ENCODE measurements at regions not wholly inside any gene's neighbourhood (a gene's known extent, or its start where the extent isn't known, plus 50 kb on each side); places are given as distances from the start of the nearest gene placed in this dataset.

GRCh38 chr14:86708846-86709339 is 1178.9 kb downstream of the FLRT2 start:
- H3K27ac Mint-ChIP-seq: no peak overlapping the region
- no peak overlapping the region for H3K4me3 Mint-ChIP-seq
- POLR2A ChIA-PET: no interaction called here
- intact Hi-C loops (cut with DNase I, micrococcal nuclease): no loop called here
- Histone ChIP-seq H3K27ac (ENCODE audit: low read depth in 1 of 2, low read length in 2 of 2) (no peak overlapping the region), H3K4me3 (ENCODE audit: low read length) (no peak overlapping the region), H3K27me3 (ENCODE audit: control insufficient read depth in 1 of 2, insufficient read depth in 2 of 2, low read length in 2 of 2) (no peaks in the 10 kb centered on the region), H3K36me3 (ENCODE audit: insufficient read depth, low read length) (no peaks in the 10 kb centered on the region), H3K9me3 (ENCODE audit: control insufficient read depth in 1 of 2, insufficient read depth in 1 of 2, low read length in 2 of 2) (no peaks in the 10 kb centered on the region), H3K4me1 (ENCODE audit: insufficient read depth, low read length) (no peaks in the 10 kb centered on the region)
- no peak for ATAC-seq (ENCODE audit: poor library complexity)
- H3K4me1 Mint-ChIP-seq (ENCODE audit: low read depth): no peaks in the 10 kb centered on the region
- no peaks in the 10 kb centered on the region for H3K27me3 Mint-ChIP-seq
- H3K36me3 Mint-ChIP-seq (ENCODE audit: low read depth): no peaks in the 10 kb centered on the region
- no peak for DNase-seq
- CTCF ChIA-PET: no interaction called here
- TF ChIP-seq CTCF (IDR thresholded peaks at IDR 0.05): no peak
- peaks cover 17% of the 10 kb centered on the region for H3K9me3 Mint-ChIP-seq

GRCh38 chr14:86707071-86707470 is 1177.1 kb downstream of the FLRT2 start:
- H3K27me3 Mint-ChIP-seq: no peaks in the 10 kb centered on the region
- H3K9me3 ChIP-seq (ENCODE audit: control insufficient read depth in 1 of 2, insufficient read depth in 1 of 2, low read length in 2 of 2): no peaks in the 10 kb centered on the region
- no peak overlapping the region for H3K27ac ChIP-seq (ENCODE audit: low read depth in 1 of 2, low read length in 2 of 2)
- no peak for TF ChIP-seq CTCF (IDR thresholded peaks at IDR 0.05)
- H3K36me3 Mint-ChIP-seq (ENCODE audit: low read depth): no peaks in the 10 kb centered on the region
- no peak overlapping the region for H3K27ac Mint-ChIP-seq
- no peaks in the 10 kb centered on the region for H3K4me1 Mint-ChIP-seq (ENCODE audit: low read depth)
- DNase-seq (no peak), ATAC-seq (ENCODE audit: poor library complexity) (no peak)
- no peaks in the 10 kb centered on the region for H3K27me3 ChIP-seq (ENCODE audit: control insufficient read depth in 1 of 2, insufficient read depth in 2 of 2, low read length in 2 of 2)
- intact Hi-C loops (cut with DNase I, micrococcal nuclease): no loop called here
- no peak overlapping the region for H3K4me3 Mint-ChIP-seq
- ChIA-PET POLR2A (no interaction called here), CTCF (no interaction called here)
- H3K36me3 ChIP-seq (ENCODE audit: insufficient read depth, low read length): no peaks in the 10 kb centered on the region
- no peaks in the 10 kb centered on the region for H3K4me1 ChIP-seq (ENCODE audit: insufficient read depth, low read length)
- H3K4me3 ChIP-seq (ENCODE audit: low read length): no peak overlapping the region
- peaks cover 15% of the 10 kb centered on the region for H3K9me3 Mint-ChIP-seq

GRCh38 chr14:86683561-86683960 is 1153.6 kb downstream of the FLRT2 start:
- no peak for DNase-seq
- Histone ChIP-seq H3K27me3 (ENCODE audit: control insufficient read depth in 1 of 2, insufficient read depth in 2 of 2, low read length in 2 of 2) (no peaks in the 10 kb centered on the region), H3K4me3 (ENCODE audit: low read length) (no peak overlapping the region), H3K4me1 (ENCODE audit: insufficient read depth, low read length) (no peaks in the 10 kb centered on the region), H3K27ac (ENCODE audit: low read depth in 1 of 2, low read length in 2 of 2) (no peak overlapping the region), H3K9me3 (ENCODE audit: control insufficient read depth in 1 of 2, insufficient read depth in 1 of 2, low read length in 2 of 2) (peaks cover 0 to 5% of the 10 kb centered on the region in 2 experiments), H3K36me3 (ENCODE audit: insufficient read depth, low read length) (no peaks in the 10 kb centered on the region)
- H3K9me3 Mint-ChIP-seq: peaks cover 3% of the 10 kb centered on the region
- intact Hi-C loops (cut with DNase I, micrococcal nuclease): no loop called here
- POLR2A ChIA-PET: no interaction called here
- H3K4me3 Mint-ChIP-seq: no peak overlapping the region
- H3K27me3 Mint-ChIP-seq: no peaks in the 10 kb centered on the region
- no peaks in the 10 kb centered on the region for H3K36me3 Mint-ChIP-seq (ENCODE audit: low read depth)
- no peak for ATAC-seq (ENCODE audit: poor library complexity)
- no peak for TF ChIP-seq CTCF (IDR thresholded peaks at IDR 0.05)
- no peaks in the 10 kb centered on the region for H3K4me1 Mint-ChIP-seq (ENCODE audit: low read depth)
- H3K27ac Mint-ChIP-seq: no peak overlapping the region
- CTCF ChIA-PET: no interaction called here
